ENCODE measurements at regions not wholly inside any gene's neighbourhood (a gene's known extent, or its start where the extent isn't known, plus 50 kb on each side); places are given as distances from the start of the nearest gene placed in this dataset.

- no peak for DNase-seq
These were observed 73.7 kb upstream of the RREB1 start for GRCh38 chr6:7034055-7034454.

- DNase-seq: no peak
These were observed 71.9 kb upstream of the RREB1 start for GRCh38 chr6:7035837-7036249.

DNA sequence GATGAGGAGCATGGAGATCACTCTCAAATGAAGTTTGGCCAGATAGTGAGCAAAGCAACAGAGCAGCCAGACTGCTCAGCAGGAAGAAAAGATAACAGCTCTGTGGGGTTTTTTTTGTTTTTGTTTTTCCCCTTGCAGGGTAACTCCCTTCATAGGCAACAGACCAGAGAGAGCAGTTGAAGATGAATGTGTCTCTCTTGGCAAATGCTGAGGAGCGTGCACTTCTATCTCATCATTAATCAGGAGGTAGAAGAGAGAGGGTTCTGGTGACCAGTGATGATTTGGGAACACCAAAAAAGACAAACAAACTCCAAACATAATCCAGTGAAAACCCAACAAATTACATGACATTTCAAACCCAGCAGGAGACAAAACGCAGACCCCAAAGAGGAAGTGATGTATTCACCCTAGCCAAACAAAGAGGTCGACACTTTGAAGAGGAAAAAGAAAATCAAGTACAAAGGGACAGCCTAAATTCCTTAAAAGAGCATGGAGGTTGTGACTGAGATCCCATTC, 66.2 kb upstream of the RREB1 start:
- DNase-seq: no peak

DNA sequence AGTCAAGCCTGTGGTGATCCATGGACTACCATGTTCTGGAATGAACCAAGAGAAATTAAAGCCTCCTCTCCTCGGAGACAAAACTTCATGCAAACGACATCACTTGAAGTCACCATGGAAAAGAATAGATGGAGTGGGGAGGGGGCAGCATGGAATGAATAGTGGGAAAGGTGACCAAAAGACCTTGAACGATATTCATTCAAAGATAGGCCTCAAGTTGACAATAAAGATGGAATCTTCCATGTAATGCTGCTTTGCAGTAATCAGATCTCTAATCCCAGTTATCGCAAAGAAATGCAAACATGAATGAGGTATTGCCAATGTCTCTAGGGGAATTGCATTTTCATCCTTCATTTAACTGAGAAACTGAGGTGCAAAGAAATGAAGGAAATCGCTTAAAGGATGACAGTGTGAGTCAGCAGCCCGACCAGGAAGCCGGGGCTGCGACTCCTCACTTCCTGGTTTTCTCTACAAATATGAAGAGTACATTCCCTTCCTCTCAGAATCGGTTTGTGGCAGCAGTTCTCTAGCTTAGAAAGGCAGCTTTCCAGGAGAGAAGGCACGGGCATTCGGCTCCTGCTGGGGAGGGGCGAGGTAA, 65.6 kb upstream of the RREB1 start:
- DNase-seq: no peak

DNA sequence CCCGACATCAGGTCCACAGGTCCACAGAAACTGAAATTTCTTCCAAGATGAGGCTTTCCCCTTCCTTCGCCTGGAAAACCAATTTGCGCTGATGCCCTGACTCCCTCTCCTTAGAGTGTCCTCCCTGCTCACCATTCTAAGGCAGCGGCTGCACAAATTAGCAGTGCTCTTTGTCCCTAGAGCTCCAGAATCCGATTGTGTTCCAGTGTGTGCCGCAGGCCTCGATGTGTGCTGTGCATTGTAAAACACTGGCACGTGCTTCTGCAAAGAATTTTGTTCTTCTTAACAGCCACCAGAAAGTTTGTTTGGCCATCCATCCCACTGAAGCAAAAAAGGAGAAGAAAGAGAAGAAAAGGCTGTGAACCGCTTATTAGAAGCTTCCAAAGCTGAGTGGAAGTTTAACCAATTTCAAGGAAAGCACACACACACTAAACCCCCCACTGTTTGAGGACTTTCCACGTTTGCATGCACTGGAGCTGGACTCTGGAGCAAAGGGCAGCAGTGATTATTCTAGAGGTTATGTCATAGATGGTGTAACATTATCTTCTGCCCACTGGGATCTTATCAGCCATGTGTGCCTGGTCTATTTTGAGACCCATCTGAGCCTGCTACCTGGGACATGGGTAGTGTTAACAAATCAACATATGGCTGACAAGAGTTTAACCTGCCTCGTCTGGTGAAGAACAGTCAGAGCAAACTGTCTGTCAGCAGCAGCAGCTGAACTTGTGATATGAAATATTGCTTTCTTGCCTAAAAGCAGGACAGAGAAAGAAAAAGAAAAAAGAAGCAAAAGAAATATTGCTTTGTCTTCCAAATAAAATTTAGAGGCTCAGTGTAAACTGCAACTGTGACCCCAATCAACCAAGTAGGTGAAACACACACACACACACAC, 64.9 kb upstream of the RREB1 start:
- no peak for DNase-seq

GRCh38 chr6:7045331-7045730, 62.4 kb upstream of the RREB1 start:
- no peak for DNase-seq

DNA sequence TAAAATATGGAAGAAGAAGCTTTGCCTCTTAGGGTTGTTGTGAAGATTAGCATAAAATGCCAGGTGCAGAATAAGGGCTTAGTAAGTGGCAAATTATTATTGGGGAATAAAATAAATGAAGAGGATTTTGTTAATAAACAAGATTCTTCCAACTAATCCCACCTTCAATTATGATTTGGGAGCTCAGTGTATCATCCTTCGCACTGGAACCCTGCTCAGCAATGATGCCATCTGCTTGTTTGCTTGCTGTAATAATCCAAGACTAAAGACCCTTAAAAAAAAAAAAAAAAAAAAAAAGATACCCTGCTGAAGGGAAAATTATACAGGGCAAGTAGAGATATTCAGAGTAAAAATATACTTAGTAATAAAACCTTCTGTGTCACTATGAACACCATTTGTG, 62.0 kb upstream of the RREB1 start:
- no peak for DNase-seq

DNA sequence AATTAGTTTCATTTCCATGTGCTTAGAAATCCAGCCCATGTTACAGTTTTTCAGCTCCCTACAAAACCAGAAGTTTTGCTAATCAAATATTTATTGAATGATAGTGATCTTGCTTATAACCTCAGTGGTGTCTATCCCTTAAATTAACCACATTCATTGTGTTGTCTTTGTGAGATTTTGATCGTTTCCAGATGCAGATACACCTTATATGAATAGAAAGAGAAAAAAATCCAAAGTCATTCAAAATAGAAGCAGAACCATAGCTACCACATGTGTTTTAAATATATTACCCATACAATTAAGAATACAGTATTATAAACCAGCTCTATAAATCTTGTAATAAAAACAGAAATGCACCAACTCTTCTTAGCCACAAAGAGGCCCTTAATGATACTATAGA, 60.6 kb upstream of the RREB1 start:
- DNase-seq: no peak

DNA sequence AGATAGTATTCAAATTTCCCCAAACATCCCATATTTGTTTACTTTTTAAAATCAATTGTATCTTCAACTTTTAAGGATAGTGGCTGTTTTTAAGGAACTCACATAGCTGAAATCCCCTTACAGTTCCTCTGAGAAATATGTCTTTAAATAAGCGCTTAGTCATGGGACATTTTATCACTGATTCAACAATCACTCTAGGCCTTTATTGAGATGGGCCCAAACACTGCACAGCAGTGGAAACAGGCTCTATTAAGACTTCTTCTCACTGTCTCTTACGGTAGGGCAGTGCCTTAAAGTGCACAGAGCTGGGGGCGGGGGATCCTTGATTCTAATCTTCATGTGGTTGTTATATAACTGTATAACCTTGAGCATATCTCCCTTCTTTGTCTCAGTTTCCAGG, 59.8 kb upstream of the RREB1 start:
- no peak for DNase-seq

DNA sequence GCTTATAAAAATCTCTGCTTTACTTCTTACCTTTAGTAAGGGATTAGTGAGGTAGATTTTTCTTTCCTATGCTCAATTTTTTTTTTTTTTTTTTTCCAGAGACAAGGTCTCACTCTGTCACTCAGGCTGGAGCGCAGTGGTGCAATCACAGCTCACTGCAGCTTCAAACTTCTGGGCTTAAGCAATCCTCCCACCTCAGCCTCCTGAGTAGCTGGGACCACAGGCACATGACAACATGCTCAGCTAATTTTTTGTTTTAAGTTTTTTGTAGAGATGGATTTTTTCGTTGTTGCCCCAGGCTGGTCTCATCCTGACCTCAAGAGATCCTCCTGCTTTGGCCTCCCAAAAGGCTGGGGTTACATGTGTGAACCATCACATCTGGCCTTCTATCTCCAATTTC, 58.9 kb upstream of the RREB1 start:
- DNase-seq: no peak

- DNase-seq: no peak
These were observed 57.8 kb upstream of the RREB1 start for GRCh38 chr6:7050004-7050403.

DNA sequence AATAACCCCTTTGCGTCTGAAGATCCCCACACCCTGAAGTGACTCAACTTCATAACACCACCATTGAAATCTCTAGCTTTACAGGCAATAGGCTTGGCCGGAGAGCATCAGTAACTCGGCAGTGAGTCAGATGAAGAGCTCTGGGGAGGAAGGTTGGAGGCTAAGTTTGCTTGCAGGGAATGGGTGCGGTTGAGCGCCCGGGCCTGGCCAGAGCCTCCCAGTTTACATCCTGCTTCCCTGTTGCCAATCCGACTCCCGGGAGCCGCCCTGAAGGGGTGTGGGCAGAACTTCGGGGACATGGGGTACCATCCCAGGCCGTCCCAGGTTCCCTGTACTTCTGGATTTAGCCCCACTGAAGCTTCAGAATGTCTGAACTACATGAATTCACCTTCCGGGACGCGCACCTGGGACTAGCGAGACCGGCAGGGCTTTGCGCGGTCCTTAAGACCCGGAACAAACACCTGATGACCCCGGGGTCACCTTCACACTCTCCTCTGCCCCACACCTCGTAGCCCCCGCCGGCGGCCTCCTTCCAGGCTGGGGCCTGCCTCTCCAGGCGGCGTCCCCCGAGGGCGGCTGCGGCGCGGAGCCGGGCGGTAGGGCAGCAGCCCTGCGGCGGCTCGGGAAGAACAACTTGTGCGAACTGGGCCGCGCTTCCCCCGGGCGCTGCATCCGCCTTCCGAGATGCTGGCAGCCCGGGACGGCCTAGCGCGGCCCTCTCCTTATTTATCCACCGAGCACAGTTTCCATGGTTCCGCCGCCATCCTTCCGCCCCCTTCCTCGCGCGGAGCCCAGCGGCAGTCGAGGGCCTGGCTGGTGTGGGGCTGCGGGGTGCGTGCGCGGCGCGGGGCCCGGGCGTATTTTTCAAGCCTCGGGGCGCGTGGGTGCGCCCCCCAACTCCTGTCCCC, 56.6 kb upstream of the RREB1 start:
- DNase-seq: peak; percentile 44

GRCh38 chr6:7051780-7052442, 55.9 kb upstream of the RREB1 start:
- DNase-seq: peak; percentile 58

DNA sequence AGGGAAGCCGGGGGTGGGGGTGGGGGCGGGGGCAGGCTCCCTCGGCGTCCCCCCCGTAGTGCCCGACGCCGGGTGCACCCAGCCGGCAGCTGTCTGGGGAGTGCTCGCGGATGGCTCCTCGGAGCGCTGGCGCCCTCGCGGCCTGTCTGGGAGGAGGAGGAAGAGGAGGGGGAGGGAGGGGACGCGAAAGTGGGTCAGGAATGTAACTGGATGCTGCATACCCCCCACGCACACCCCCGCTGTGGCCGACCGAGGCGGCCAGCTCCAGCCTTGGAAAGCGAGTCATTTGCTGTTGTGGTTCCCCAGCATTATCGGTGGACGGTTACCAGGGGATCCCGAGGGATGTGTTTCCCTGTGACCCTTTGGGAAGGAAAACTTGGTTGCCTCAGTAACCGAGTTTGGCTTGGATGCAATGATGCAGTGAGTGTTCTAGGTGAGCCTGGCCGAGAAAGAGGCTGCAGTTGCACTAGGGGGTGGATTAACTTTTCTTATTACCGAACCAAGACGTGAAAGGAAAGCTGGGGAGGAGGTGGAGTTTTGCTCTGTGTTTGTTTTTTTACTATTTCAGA, 55.2 kb upstream of the RREB1 start:
- DNase-seq: peak; percentile 14

GRCh38 chr6:7053125-7053774, 54.5 kb upstream of the RREB1 start:
- DNase-seq: no peak
